ENCODE measurements at regions not wholly inside any gene's neighbourhood (a gene's known extent, or its start where the extent isn't known, plus 50 kb on each side); places are given as distances from the start of the nearest gene placed in this dataset.
A peak's percentile ranks its signal among the peaks of the same experiment; 100 is the strongest.

GRCh38 chr14:76603713-76604112 is 157.6 kb upstream of the VASH1 start:
- DNase-seq (ENCODE audit: low read depth): no peak

DNA sequence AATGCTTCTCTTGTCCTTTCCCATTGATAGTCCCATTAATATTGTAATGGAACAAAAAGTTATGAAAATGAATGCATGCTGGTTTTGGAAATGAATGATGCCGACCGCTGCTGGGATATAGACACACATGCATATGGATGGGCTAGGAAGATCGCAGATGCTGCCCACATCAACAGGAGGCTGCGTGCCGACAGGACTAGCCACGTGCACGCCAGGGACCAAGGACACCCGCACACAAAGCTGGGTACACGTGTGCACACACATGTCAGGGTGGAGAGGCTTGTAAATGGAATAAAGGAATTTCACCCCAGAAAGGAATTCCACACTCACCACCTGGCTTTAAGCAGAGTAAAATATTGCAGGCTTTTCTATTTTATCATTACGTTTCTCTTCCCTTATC is 153.8 kb upstream of the VASH1 start:
- DNase-seq (ENCODE audit: low read depth): no peak

DNA sequence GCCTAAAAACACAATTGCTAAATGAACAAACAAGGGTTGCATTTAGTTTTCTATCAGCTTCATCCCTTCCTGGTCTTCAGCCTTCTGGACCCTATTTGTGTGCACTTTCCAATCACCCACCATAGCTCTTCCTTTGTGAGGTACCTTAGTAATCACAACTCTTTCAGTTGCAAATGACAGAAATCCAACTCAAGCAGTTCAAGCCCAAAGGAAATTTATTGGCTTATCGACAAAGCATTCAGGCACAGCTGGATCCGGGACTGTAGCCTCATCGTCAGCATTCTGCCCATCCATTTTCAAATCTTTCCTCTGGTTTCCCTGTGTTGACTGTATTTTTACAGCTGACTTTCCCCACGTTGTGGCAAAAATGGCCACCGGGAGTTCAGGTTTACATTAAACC is 148.6 kb upstream of the VASH1 start:
- DNase-seq (ENCODE audit: low read depth): no peak

DNA sequence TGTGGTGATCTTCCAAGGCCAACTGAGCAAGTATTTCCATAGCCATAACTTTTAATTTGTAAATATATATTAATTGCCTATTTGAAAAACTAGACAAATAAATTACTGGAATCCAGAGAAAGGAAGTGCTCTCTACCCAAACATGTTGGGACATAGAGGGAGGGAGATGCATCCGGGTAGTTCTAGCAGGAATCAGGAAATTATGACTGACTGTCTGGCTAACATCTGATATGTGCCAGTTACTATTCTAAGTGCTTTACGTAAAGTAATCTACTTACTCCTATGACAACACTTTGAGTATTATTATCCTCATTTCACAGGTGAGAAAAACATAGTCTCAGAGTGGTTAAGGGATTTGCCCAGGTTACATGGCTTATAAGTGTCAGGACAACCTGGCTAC is 147.7 kb upstream of the VASH1 start:
- no peak for DNase-seq (ENCODE audit: low read depth)

DNA sequence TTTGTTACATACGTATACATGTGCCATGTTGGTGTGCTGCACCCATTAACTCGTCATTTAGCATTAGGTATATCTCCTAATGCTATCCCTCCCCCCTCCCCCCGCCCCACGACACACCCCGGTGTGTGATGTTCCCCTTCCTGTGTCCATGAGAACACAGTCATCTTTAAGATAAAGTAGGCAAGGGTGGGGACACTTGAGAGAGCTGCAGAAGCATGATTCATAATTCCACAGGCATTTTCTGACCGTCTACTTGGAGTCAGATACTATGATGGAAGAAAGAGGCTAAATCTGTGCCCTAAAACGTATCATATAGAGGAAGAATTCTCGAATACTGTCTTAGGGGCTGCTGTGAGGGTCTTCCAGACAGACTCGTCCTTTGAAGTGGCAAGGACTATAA is 145.9 kb upstream of the VASH1 start:
- DNase-seq (ENCODE audit: low read depth): no peak

- no peak for DNase-seq (ENCODE audit: low read depth)
Observed at GRCh38 chr14:76617440-76617839, 143.8 kb upstream of the VASH1 start.

DNA sequence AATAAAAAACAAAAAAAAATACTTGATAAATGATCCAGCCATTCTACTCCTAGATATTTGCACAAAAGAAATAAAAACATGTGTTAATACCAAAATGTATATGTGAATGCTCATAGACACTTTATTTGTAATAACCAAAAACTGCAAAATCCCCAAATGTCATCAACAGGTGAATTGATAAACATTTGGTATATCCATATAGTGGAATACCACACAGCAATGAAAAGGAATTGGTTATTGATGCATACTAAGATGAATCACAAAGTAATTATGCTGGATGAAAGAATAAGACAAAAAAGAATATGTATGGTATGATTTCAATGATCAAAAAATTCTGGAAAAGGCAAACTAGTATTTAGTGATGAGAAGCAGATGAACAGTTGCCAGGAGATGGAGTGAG is 124.7 kb upstream of the VASH1 start:
- DNase-seq (ENCODE audit: low read depth): no peak

GRCh38 chr14:76638841-76639240 is 122.4 kb upstream of the VASH1 start:
- DNase-seq (ENCODE audit: low read depth): no peak

- no peak for DNase-seq (ENCODE audit: low read depth)
Observed at GRCh38 chr14:76639606-76640229, 121.5 kb upstream of the VASH1 start.

- no peak for DNase-seq (ENCODE audit: low read depth)
Observed at GRCh38 chr14:76640923-76641395, 120.3 kb upstream of the VASH1 start.

GRCh38 chr14:76641541-76641940 is 119.7 kb upstream of the VASH1 start:
- DNase-seq (ENCODE audit: low read depth): no peak

DNA sequence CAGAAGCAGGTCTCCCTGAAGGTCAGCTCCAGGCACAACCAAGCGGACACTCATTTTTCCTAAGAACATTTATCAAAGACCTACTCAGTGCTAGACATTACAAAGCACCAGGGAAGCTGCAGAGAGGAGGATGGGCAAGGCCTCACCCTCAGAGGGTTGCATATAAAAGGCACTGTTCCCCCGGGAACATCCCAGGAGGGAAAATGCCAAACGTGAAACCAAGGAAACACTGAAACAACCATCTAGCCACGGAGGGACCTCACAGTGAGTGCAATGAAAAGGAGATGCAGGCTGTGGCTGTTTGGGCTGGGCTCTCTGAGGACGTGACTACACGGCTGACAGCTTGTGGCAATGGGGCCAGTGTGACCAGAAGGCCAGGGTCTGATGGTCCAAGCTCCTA is 117.4 kb upstream of the VASH1 start:
- DNase-seq (ENCODE audit: low read depth): no peak

DNA sequence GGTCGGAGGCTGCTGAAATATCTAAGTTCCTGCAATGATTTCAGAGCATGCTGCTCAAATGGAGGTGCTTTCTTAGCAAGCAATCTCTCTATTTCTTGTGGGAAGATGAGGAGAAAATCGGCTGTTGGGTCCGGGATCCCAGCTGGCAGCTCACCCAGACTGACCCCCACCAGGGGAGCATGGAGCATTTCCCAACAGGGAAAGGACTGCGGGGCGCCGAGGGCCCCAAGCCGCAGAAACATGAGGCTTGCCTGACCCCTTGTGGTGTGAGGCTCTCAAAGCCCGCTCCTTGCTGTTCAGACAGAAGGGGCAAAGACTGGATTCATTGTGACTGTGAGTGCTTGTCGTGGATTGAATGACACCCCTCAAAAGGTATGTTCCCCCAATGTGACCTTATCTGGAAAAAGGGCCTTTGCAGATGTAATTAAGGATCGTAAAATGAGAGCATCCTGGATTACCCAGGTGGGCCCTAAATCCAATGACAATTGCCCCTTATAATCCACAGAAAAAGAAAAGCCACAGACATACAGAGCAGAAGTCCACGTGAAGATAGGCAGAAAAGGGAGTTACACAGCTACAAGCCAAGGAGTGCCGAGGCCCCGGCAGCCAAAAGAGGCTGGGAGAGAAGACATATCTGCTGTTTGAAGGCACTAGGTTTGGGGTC is 116.3 kb upstream of the VASH1 start:
- DNase-seq (ENCODE audit: low read depth): no peak

GRCh38 chr14:76647697-76648298 is 113.5 kb upstream of the VASH1 start:
- DNase-seq (ENCODE audit: low read depth): peak; percentile 1

- DNase-seq (ENCODE audit: low read depth): no peak
Observed at GRCh38 chr14:76651410-76652055, 109.7 kb upstream of the VASH1 start.

DNA sequence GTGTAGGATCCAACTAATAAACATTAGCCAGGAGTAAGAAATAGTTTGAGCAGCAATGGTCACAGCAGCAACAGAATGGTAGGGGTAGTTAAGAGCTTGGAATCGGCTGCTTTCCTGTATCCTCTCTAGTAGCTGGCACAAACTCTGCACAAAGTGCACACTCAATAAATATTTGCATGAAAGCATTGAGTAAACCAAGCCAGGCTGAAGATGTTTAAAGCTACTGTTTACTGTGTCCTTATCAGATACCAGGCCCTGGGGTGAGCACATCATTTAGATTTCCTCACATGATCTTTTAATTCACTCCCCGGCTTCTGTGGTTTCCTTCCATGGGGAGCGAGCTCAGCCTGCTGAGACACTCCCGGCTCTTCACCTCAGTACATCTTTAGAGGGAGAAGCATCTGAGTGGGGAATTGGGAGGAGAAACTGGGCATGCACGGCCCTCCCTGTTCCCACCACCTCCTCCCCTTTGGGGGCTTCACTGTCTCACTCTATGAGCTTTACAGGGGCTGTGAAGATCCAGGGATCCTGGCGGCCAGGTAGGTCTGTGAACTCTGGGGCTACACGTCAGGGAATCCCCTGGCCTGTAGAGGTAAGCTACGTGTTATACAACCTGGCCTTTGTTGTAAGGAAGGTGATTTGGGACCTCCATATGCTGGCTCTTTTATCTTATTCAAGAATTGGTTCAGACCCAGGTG is 107.2 kb upstream of the VASH1 start:
- DNase-seq (ENCODE audit: low read depth): no peak

- no peak for DNase-seq (ENCODE audit: low read depth)
Observed at GRCh38 chr14:76654573-76655108, 106.6 kb upstream of the VASH1 start.

- DNase-seq (ENCODE audit: low read depth): no peak
Observed at GRCh38 chr14:76655331-76655730, 105.9 kb upstream of the VASH1 start.

- DNase-seq (ENCODE audit: low read depth): no peak
Observed at GRCh38 chr14:76656592-76656991, 104.7 kb upstream of the VASH1 start.

- no peak for DNase-seq (ENCODE audit: low read depth)
Observed at GRCh38 chr14:76657404-76657803, 103.9 kb upstream of the VASH1 start.

DNA sequence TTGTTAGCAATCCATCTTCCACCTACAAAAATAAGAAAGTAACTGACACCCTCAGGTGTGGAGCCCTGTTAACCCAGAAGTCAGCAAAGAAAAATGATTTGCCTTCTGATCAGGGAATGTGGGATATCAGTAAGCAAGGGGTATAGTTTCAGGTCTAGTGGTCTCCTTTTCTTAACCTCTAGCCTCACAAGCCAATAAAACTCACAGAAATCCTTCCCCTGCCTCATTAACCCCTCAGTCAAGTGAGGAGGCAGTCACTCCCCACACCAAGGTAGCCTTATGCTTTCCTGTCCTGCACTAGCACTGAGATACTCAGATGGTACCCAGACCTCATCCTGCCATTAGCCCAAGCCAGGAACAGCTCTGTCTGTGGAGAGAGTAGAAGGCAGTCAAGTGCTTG is 103.4 kb upstream of the VASH1 start:
- DNase-seq (ENCODE audit: low read depth): no peak

DNA sequence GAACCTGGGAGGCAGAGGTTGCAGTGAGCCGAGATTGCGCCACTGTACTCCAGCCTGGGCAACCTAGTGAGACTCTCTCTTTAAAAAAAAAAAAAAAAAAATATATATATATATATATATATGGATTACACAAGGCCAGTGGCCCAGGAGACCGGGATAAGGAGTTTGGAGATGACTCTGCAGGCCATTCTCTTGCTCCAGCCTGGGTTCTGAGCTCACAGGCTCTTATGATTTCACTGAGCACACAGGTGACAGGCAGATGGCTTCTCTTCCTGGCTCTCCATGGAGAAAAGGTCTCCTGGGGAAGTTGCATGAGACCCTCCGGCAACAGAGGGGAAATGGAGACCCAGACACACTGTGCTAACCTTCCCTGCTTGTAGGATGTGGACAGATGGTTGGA is 98.7 kb upstream of the VASH1 start:
- DNase-seq (ENCODE audit: low read depth): no peak

Measured in stimulated activated CD4-positive, alpha-beta T cell treated with anti-CD3 and anti-CD28 coated beads, Interleukin-2, amount 100 ng/mL, for 4 hours (primary cell).